Skeletal muscle satellite cell (primary cell): ENCODE measurements at regions not wholly inside any gene's neighbourhood (a gene's known extent, or its start where the extent isn't known, plus 50 kb on each side); places are given as distances from the start of the nearest gene placed in this dataset.

ENCODE experiments used
- H3K27me3 ChIP-seq: 2 replicates; pipeline ENCODE4 v1.7.0; 2013; ENCODE audit warnings: low read length; ENCODE audit not compliant: control insufficient read depth, insufficient read depth
- H3K36me3 ChIP-seq: 2 replicates; pipeline ENCODE4 v1.7.0; 2013; ENCODE audit warnings: mild to moderate bottlenecking, control low read depth, low read length; ENCODE audit not compliant: insufficient read depth
- H3K4me1 ChIP-seq: 2 replicates; pipeline ENCODE4 v1.7.0; 2013; ENCODE audit warnings: low read length; ENCODE audit not compliant: control insufficient read depth, insufficient read depth
- H3K4me2 ChIP-seq: 2 replicates; pipeline ENCODE4 v1.7.0; 2013; ENCODE audit warnings: mild to moderate bottlenecking, low read length
- H3K4me3 ChIP-seq: 2 replicates; pipeline ENCODE4 v1.7.0; 2013; ENCODE audit warnings: low read length
- H3K9ac ChIP-seq: 2 replicates; pipeline ENCODE4 v1.7.0; 2013; ENCODE audit warnings: mild to moderate bottlenecking, low read depth, low read length, moderate library complexity
- H3K9me3 ChIP-seq: replicated peaks from 2 replicates; pipeline ENCODE4 v1.7.0; 2013; ENCODE audit warnings: mild to moderate bottlenecking, control low read depth, low read length

- H3K4me3 ChIP-seq = no peak overlapping the region
- H3K27me3 ChIP-seq = no peaks in the 10 kb centered on the region
- no peak overlapping the region for H3K4me2 ChIP-seq
- no peaks in the 10 kb centered on the region for H3K4me1 ChIP-seq
- no peaks in the 10 kb centered on the region for H3K36me3 ChIP-seq
- H3K9ac ChIP-seq = no peak overlapping the region
- peaks cover 21% of the 10 kb centered on the region for H3K9me3 ChIP-seq
Measured at GRCh38 chr18:78113940-78114251, 864.2 kb downstream of the GALR1 start.

GRCh38 chr18:78115896-78116561 lies 863.6 kb upstream of the SALL3 start:
- Histone ChIP-seq H3K9ac (no peak overlapping the region), H3K4me1 (no peaks in the 10 kb centered on the region), H3K27me3 (no peaks in the 10 kb centered on the region), H3K9me3 (peaks cover 14% of the 10 kb centered on the region), H3K4me3 (no peak overlapping the region), H3K36me3 (no peaks in the 10 kb centered on the region), H3K4me2 (no peak overlapping the region)

GRCh38 chr18:78123144-78123909 lies 856.3 kb upstream of the SALL3 start:
- Histone ChIP-seq H3K36me3 (no peaks in the 10 kb centered on the region), H3K9ac (no peak overlapping the region), H3K4me2 (no peak overlapping the region), H3K9me3 (peaks cover 38% of the 10 kb centered on the region), H3K27me3 (no peaks in the 10 kb centered on the region), H3K4me3 (no peak overlapping the region), H3K4me1 (no peaks in the 10 kb centered on the region)

- Histone ChIP-seq H3K9ac (no peak overlapping the region), H3K4me3 (no peak overlapping the region), H3K9me3 (peaks cover 38% of the 10 kb centered on the region), H3K4me2 (no peak overlapping the region), H3K4me1 (no peaks in the 10 kb centered on the region), H3K27me3 (no peaks in the 10 kb centered on the region), H3K36me3 (no peaks in the 10 kb centered on the region)
Measured at GRCh38 chr18:78123926-78124797, 855.5 kb upstream of the SALL3 start.

GRCh38 chr18:78125206-78125896 lies 854.3 kb upstream of the SALL3 start:
- H3K4me1 ChIP-seq = no peaks in the 10 kb centered on the region
- H3K36me3 ChIP-seq = no peaks in the 10 kb centered on the region
- H3K27me3 ChIP-seq = no peaks in the 10 kb centered on the region
- no peak overlapping the region for H3K4me2 ChIP-seq
- no peak overlapping the region for H3K4me3 ChIP-seq
- no peak overlapping the region for H3K9ac ChIP-seq
- peaks cover 41% of the 10 kb centered on the region for H3K9me3 ChIP-seq

GRCh38 chr18:78126106-78126505 lies 853.5 kb upstream of the SALL3 start:
- Histone ChIP-seq H3K9ac (no peak overlapping the region), H3K36me3 (no peaks in the 10 kb centered on the region), H3K4me2 (no peak overlapping the region), H3K4me1 (no peaks in the 10 kb centered on the region), H3K27me3 (no peaks in the 10 kb centered on the region), H3K9me3 (peaks cover 48% of the 10 kb centered on the region), H3K4me3 (no peak overlapping the region)

GRCh38 chr18:78126536-78126935 lies 853.1 kb upstream of the SALL3 start:
- Histone ChIP-seq H3K27me3 (no peaks in the 10 kb centered on the region), H3K9ac (no peak overlapping the region), H3K36me3 (no peaks in the 10 kb centered on the region), H3K4me1 (no peaks in the 10 kb centered on the region), H3K4me3 (no peak overlapping the region), H3K9me3 (peaks cover 49% of the 10 kb centered on the region), H3K4me2 (no peak overlapping the region)

- peaks cover 49% of the 10 kb centered on the region for H3K9me3 ChIP-seq
- no peak overlapping the region for H3K4me3 ChIP-seq
- no peaks in the 10 kb centered on the region for H3K4me1 ChIP-seq
Measured at GRCh38 chr18:78127041-78127440, 852.6 kb upstream of the SALL3 start.

GRCh38 chr18:78128004-78128403 lies 851.6 kb upstream of the SALL3 start:
- Histone ChIP-seq H3K9ac (no peak overlapping the region), H3K9me3 (peaks cover 49% of the 10 kb centered on the region), H3K27me3 (no peaks in the 10 kb centered on the region), H3K4me2 (no peak overlapping the region), H3K4me1 (no peaks in the 10 kb centered on the region), H3K36me3 (no peaks in the 10 kb centered on the region), H3K4me3 (no peak overlapping the region)

More at GRCh38 chr18:78127041-78127440, 852.6 kb upstream of the SALL3 start:
- Histone ChIP-seq H3K36me3 (no peaks in the 10 kb centered on the region), H3K9ac (no peak overlapping the region), H3K4me2 (no peak overlapping the region), H3K27me3 (no peaks in the 10 kb centered on the region)

- Histone ChIP-seq H3K9ac (no peak overlapping the region), H3K4me1 (no peaks in the 10 kb centered on the region), H3K9me3 (peaks cover 45% of the 10 kb centered on the region), H3K4me2 (no peak overlapping the region), H3K27me3 (no peaks in the 10 kb centered on the region), H3K36me3 (no peaks in the 10 kb centered on the region), H3K4me3 (no peak overlapping the region)
Measured at GRCh38 chr18:78129260-78129659, 850.4 kb upstream of the SALL3 start.
